DND-41 (cell line): ENCODE measurements at regions not wholly inside any gene's neighbourhood (a gene's known extent, or its start where the extent isn't known, plus 50 kb on each side); places are given as distances from the start of the nearest gene placed in this dataset.

Experiments
- CTCF ChIP-seq: IDR thresholded peaks from 2 replicates; pipeline ENCODE4 v1.5.1; 2012; ENCODE audit warnings: borderline replicate concordance, low read length, moderate library complexity, mild to moderate bottlenecking; ENCODE audit not compliant: poor library complexity, severe bottlenecking; ENCODE audit errors: extremely low read depth
- EZH2 ChIP-seq: IDR thresholded peaks from 3 replicates; pipeline ENCODE4 v1.6.1; 2012; ENCODE audit warnings: borderline replicate concordance, low read depth, mild to moderate bottlenecking, moderate library complexity, low read length, inconsistent platforms; ENCODE audit not compliant: severe bottlenecking

GRCh38 chr1:96524100-96524499 is 197.5 kb upstream of the PTBP2 start:
- TF ChIP-seq EZH2 (no peak), CTCF (no peak)
